ENCODE measurements at regions not wholly inside any gene's neighbourhood (a gene's known extent, or its start where the extent isn't known, plus 50 kb on each side); places are given as distances from the start of the nearest gene placed in this dataset.
"Not testable (repeated sequence)": the region's sequence is repeated elsewhere in the genome, so short reads cannot be mapped to it uniquely, and the experiment has no call there.

GRCh38 chr5:107005653-107006052 is 665.1 kb downstream of the EFNA5 start:
- no peak for DNase-seq (ENCODE audit: low read depth in 2 of 2)

GRCh38 chr5:107005161-107005560 is 665.6 kb downstream of the EFNA5 start:
- DNase-seq (ENCODE audit: low read depth in 2 of 2), result no peak

- no peak for DNase-seq (ENCODE audit: low read depth in 2 of 2)
Observed at GRCh38 chr5:107002115-107002514, 668.6 kb downstream of the EFNA5 start.

- DNase-seq (ENCODE audit: low read depth in 2 of 2), result not testable (repeated sequence)
Observed at GRCh38 chr5:106999506-106999905, 671.2 kb downstream of the EFNA5 start.

- no peak for DNase-seq (ENCODE audit: low read depth in 2 of 2)
Observed at GRCh38 chr5:106986006-106986405, 684.7 kb downstream of the EFNA5 start.

- no peak for DNase-seq (ENCODE audit: low read depth in 2 of 2)
Observed at GRCh38 chr5:106985174-106985573, 685.6 kb downstream of the EFNA5 start.

- DNase-seq (ENCODE audit: low read depth in 2 of 2), result not testable (repeated sequence)
Observed at GRCh38 chr5:106979178-106979577, 691.6 kb downstream of the EFNA5 start.

- DNase-seq (ENCODE audit: low read depth in 2 of 2), result not testable (repeated sequence)
Observed at GRCh38 chr5:106978582-106979165, 692.1 kb downstream of the EFNA5 start.

GRCh38 chr5:106976363-106976762 is 694.4 kb downstream of the EFNA5 start:
- DNase-seq (ENCODE audit: low read depth in 2 of 2), result no peak

GRCh38 chr5:106974272-106974671 is 696.5 kb downstream of the EFNA5 start:
- no peak for DNase-seq (ENCODE audit: low read depth in 2 of 2)

- DNase-seq (ENCODE audit: low read depth in 2 of 2), result peak in 1 of 2 donors; percentile 20
Observed at GRCh38 chr5:106966686-106967315, 703.9 kb downstream of the EFNA5 start.

GRCh38 chr5:106964132-106964531 is 706.6 kb downstream of the EFNA5 start:
- peak; percentile 5 to 63 for DNase-seq (ENCODE audit: low read depth in 2 of 2)

- DNase-seq (ENCODE audit: low read depth in 2 of 2), result no peak
Observed at GRCh38 chr5:106963630-106964029, 707.1 kb downstream of the EFNA5 start.

- DNase-seq (ENCODE audit: low read depth in 2 of 2), result no peak
Observed at GRCh38 chr5:106962464-106963230, 708.1 kb downstream of the EFNA5 start.

- peak in 1 of 2 donors; percentile 44 for DNase-seq (ENCODE audit: low read depth in 2 of 2)
Observed at GRCh38 chr5:106959387-106959786, 711.4 kb downstream of the EFNA5 start.

- no peak for DNase-seq (ENCODE audit: low read depth in 2 of 2)
Observed at GRCh38 chr5:106957336-106957735, 713.4 kb downstream of the EFNA5 start.

- DNase-seq (ENCODE audit: low read depth in 2 of 2), result no peak
Observed at GRCh38 chr5:106956886-106957285, 713.9 kb downstream of the EFNA5 start.

- DNase-seq (ENCODE audit: low read depth in 2 of 2), result no peak
Observed at GRCh38 chr5:106956187-106956586, 714.5 kb downstream of the EFNA5 start.

- DNase-seq (ENCODE audit: low read depth in 2 of 2), result peak in 1 of 2 donors; percentile 8
Observed at GRCh38 chr5:106940986-106941385, 729.8 kb downstream of the EFNA5 start.

- DNase-seq (ENCODE audit: low read depth in 2 of 2), result no peak
Observed at GRCh38 chr5:106940301-106940846, 730.4 kb downstream of the EFNA5 start.

- no peak for DNase-seq (ENCODE audit: low read depth in 2 of 2)
Observed at GRCh38 chr5:106923409-106923808, 747.3 kb downstream of the EFNA5 start.

- DNase-seq (ENCODE audit: low read depth in 2 of 2), result no peak
Observed at GRCh38 chr5:106921567-106921966, 749.2 kb downstream of the EFNA5 start.

Data from dermis microvascular lymphatic vessel endothelial cell (primary cell).